Heart left ventricle (tissue), 13 donors: ENCODE measurements at regions not wholly inside any gene's neighbourhood (a gene's known extent, or its start where the extent isn't known, plus 50 kb on each side); places are given as distances from the start of the nearest gene placed in this dataset.

Source experiments
- CTCF ChIP-seq, 12 donors: fragments of 200-600 bp; sonication (generic) in 4 of 12; IDR thresholded peaks; one replicate each; pipeline versions ENCODE4 v1.5.0 to v1.8.0; 2018 to 2022; ENCODE audit warnings: antibody characterized with exemption in 12 of 12, mild to moderate bottlenecking in 5 of 12
- POLR2A ChIP-seq, 2 donors: fragments of 450-650 bp; IDR thresholded peaks; one replicate each; pipeline ENCODE4 v1.6.1; 2017; ENCODE audit warnings: antibody characterized with exemption in 2 of 2, mild to moderate bottlenecking in 2 of 2, moderate library complexity in 2 of 2
- donor health status: ischemic (EF 13 %, LVEDD 7.1; RV severe dilation, severe dysfunction).
- donor health status: DM: no; HTN: yes; CAD: no.
- donor health status: DM: no; HTN: no; CAD: no.
- donor health status: ischemic (EF 25% LVEDD 6.9; RV normal size, moderate dysfunction).
- donor health status: ischemic (EF 25% LVEDD 5.7; RV mildly dilated, moderate dysfunction).
- donor health status: ischemic (EF 35%, LVEDD 5.7; RV mildly dilated, moderate dysfunction).
- donor health status: nonischemic (EF 11% LVEDD 7.7; RV severe dilation, severe dysfunction).
- donor health status: DM: yes; HTN: yes; CAD: no.
- donor health status: PGD.
- donor health status: ischemic (EF 29% LVEDD 5.4; RV normal size, mild dysfunction).
- donor health status: nonischemic (EF 23%, LVEDD 6.1; RV moderate dilation, normal function).

GRCh38 chr13:19055611-19056010 is 126.0 kb downstream of the TUBA3C start:
- no peak for TF ChIP-seq CTCF (IDR thresholded peaks at IDR 0.05)
- no peak for TF ChIP-seq POLR2A (IDR thresholded peaks at IDR 0.05)
